H1 (cell line): ENCODE measurements at regions not wholly inside any gene's neighbourhood (a gene's known extent, or its start where the extent isn't known, plus 50 kb on each side); places are given as distances from the start of the nearest gene placed in this dataset.

Source experiments
- EP300 ChIP-seq, 2 experiments: IDR thresholded peaks; 1 replicate in 1 of 2; 2 replicates in 1 of 2; pipeline ENCODE4 v1.6.1; 2011 to 2012; ENCODE audit warnings: low read depth in 2 of 2, low read length in 2 of 2, mild to moderate bottlenecking in 2 of 2, borderline replicate concordance in 1 of 2, inconsistent platforms in 1 of 2, moderate library complexity in 1 of 2
- POLR2A ChIP-seq, 2 experiments: IDR thresholded peaks; 1 replicate in 1 of 2; 2 replicates in 1 of 2; pipeline ENCODE4 v1.6.1; 2011; ENCODE audit warnings: low read depth in 2 of 2, low read length in 2 of 2, mild to moderate bottlenecking in 2 of 2; ENCODE audit errors: control extremely low read depth in 1 of 2
- TCF12 ChIP-seq: IDR thresholded peaks from 2 replicates; pipeline ENCODE4 v1.6.1; 2011; ENCODE audit warnings: low read depth, mild to moderate bottlenecking, low read length
- USF2 ChIP-seq: IDR thresholded peaks from 2 replicates; pipeline ENCODE4 v1.6.1; 2011; ENCODE audit warnings: low read length, improper control_type of control experiment

DNA sequence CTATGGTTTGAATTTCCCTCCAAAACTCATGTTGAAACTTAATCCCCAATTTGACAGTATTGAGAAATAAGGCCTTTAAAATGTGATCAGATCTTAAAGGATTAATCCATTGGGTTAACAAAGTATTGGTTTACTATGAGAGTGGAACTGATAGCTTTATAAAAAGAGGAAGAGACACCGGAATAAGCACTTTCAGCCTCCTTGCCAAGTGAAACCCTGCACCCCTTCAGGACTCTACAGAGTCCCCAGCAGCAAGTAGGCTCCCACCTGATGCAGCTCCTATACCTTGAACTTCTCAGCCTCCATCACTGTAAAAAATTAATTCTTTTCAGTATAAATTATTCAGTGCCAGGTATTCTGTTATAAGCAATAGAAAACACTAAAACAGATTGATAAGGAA lies 348.3 kb downstream of the CGGBP1 start (continued):
- no peak for TF ChIP-seq POLR2A (IDR thresholded peaks at IDR 0.05; ENCODE audit: control extremely low read depth in 1 of 2, low read depth in 2 of 2, low read length in 2 of 2)
- no peak for TF ChIP-seq USF2
- TF ChIP-seq TCF12: no peak
- no peak for TF ChIP-seq EP300 (IDR thresholded peaks at IDR 0.05; ENCODE audit: borderline replicate concordance in 1 of 2, low read depth in 2 of 2, low read length in 2 of 2)
